Prostate gland (tissue), 2 donors: ENCODE measurements at regions not wholly inside any gene's neighbourhood (a gene's known extent, or its start where the extent isn't known, plus 50 kb on each side); places are given as distances from the start of the nearest gene placed in this dataset.

Experiments
- DNase-seq: peaks from one replicate; pipeline ENCODE4 v3.0.0-alpha.2; 2019; ENCODE audit warnings: low spot score
- H3K27ac ChIP-seq, 2 donors: fragments of 200-600 bp; sonication (generic); 2 replicates each; pipeline ENCODE4 v1.5.1; 2017 to 2019
- H3K27me3 ChIP-seq: fragments of 200-600 bp; sonication (generic); replicated peaks from 2 replicates; pipeline ENCODE4 v1.5.1; 2019; ENCODE audit not compliant: insufficient read depth
- H3K36me3 ChIP-seq, 2 donors: fragments of 200-600 bp; sonication (generic); 1 replicate in 1 of 2; 2 replicates in 1 of 2; pipeline versions ENCODE4 v1.5.1 to v1.8.1; 2017 to 2019
- H3K4me1 ChIP-seq: fragments of 200-600 bp; sonication (generic); replicated peaks from 2 replicates; pipeline ENCODE4 v1.5.1; 2019
- H3K4me3 ChIP-seq, 2 donors: fragments of 200-600 bp; sonication (generic); 2 replicates each; pipeline ENCODE4 v1.5.1; 2017 to 2019
- H3K9me3 ChIP-seq: fragments of 200-600 bp; sonication (generic); 2 replicates; pipeline ENCODE4 v1.5.1; 2017
- POLR2A ChIP-seq: fragments of 450-650 bp; IDR thresholded peaks from one replicate; pipeline ENCODE4 v1.6.1; 2016; ENCODE audit warnings: antibody characterized with exemption, mild to moderate bottlenecking
- POLR2AphosphoS5 ChIP-seq: sonication (generic); formaldehyde crosslinking; IDR thresholded peaks from one replicate; pipeline ENCODE4 v1.6.1; 2017; ENCODE audit warnings: antibody characterized with exemption
- WGBS: methylation state at CpG from one replicate; pipeline ENCODE4 v1.1.5; 2018; 5-methylcytosine and 5-hydroxymethylcytosine counted together
- intact Hi-C: fragments of 100-400 bp; cut with DNase I; formaldehyde crosslinking; loops from one replicate; pipeline ENCODE4 v1.14.2; 2022
- TF ChIP-seq, protein P1 (sequence below), 4 experiments: fragments of 200-600 bp in 2 of 4; fragments of 450-650 bp in 2 of 4; sonication (generic) in 2 of 4; IDR thresholded peaks; 1 replicate in 3 of 4; 2 replicates in 1 of 4; pipeline ENCODE4 v1.5.1; 2016 to 2019; ENCODE audit warnings: antibody characterized with exemption in 4 of 4, mild to moderate bottlenecking in 2 of 4, moderate library complexity in 2 of 4

DNA sequence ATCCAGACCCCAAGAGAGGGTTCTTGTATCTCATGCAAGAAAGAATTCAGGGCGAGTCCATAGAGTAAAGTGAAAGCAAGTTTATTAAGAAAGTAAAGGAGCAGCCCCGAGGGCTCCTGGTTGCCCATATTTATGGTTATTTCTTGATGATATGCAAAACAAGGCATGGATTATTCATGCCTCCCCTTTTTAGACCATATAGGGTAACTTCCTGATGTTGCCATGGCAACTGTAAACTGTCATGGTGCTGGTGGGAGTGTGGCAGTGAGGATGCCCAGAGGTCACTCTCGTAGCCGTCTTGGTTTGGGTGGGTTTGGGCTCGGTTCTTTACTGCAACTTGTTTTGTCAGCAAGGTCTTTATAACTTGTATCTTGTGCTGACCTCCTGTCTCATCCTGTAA lies 750.2 kb upstream of the FANCL start:
- intact Hi-C loops, result no loop called here
- 72% methylated on average over 5 of the region's 5 CpGs for WGBS
- H3K27me3 ChIP-seq, result no peaks in the 10 kb centered on the region
- no peak overlapping the region for H3K27ac ChIP-seq
- no peak for DNase-seq
- H3K9me3 ChIP-seq, result no peaks in the 10 kb centered on the region
- H3K4me3 ChIP-seq, result no peak overlapping the region
- TF ChIP-seq, protein P1, sequence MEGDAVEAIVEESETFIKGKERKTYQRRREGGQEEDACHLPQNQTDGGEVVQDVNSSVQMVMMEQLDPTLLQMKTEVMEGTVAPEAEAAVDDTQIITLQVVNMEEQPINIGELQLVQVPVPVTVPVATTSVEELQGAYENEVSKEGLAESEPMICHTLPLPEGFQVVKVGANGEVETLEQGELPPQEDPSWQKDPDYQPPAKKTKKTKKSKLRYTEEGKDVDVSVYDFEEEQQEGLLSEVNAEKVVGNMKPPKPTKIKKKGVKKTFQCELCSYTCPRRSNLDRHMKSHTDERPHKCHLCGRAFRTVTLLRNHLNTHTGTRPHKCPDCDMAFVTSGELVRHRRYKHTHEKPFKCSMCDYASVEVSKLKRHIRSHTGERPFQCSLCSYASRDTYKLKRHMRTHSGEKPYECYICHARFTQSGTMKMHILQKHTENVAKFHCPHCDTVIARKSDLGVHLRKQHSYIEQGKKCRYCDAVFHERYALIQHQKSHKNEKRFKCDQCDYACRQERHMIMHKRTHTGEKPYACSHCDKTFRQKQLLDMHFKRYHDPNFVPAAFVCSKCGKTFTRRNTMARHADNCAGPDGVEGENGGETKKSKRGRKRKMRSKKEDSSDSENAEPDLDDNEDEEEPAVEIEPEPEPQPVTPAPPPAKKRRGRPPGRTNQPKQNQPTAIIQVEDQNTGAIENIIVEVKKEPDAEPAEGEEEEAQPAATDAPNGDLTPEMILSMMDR (IDR thresholded peaks at IDR 0.05), result no peak
- no peak for TF ChIP-seq POLR2AphosphoS5
- no peaks in the 10 kb centered on the region for H3K4me1 ChIP-seq
- no peaks in the 10 kb centered on the region for H3K36me3 ChIP-seq

DNA sequence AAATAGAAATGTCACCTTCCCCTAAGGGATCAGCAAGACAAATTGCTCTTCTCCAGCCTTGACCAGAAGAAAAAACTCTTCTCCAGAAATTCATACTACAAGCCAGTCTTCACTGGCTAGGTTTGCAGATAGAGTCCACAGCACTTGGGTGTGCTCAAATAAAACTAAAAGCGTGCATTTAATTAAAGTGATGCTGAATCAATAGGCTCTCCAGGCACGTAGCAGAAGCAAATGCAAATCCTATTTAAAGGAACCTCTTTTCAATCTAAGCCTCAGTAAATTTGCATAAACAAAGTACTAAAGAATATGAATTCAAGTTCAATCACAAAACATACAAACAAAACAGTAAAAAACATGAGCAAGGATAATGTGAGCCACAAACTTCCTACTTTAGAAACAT lies 744.4 kb upstream of the FANCL start:
- DNase-seq, result no peak
- TF ChIP-seq, protein P1 (IDR thresholded peaks at IDR 0.05), result no peak
- TF ChIP-seq POLR2AphosphoS5 (no peak), POLR2A (no peak)
- intact Hi-C loops, result no loop called here
- no peak overlapping the region for H3K4me3 ChIP-seq
- no peaks in the 10 kb centered on the region for H3K36me3 ChIP-seq
- no peaks in the 10 kb centered on the region for H3K9me3 ChIP-seq
- H3K27me3 ChIP-seq, result no peaks in the 10 kb centered on the region
- no peaks in the 10 kb centered on the region for H3K4me1 ChIP-seq
- H3K27ac ChIP-seq, result no peak overlapping the region
- WGBS, result 82% methylated on average over 2 of the region's 2 CpGs

GRCh38 chr2:58984731-58985130 lies 743.6 kb upstream of the FANCL start:
- intact Hi-C loops, result no loop called here
- no peaks in the 10 kb centered on the region for H3K36me3 ChIP-seq
- H3K27me3 ChIP-seq, result no peaks in the 10 kb centered on the region
- no peak overlapping the region for H3K27ac ChIP-seq
- TF ChIP-seq POLR2A (no peak), POLR2AphosphoS5 (no peak)
- TF ChIP-seq, protein P1 (IDR thresholded peaks at IDR 0.05), result no peak
- H3K4me1 ChIP-seq, result no peaks in the 10 kb centered on the region
- 31% methylated on average over 1 of the region's 1 CpG for WGBS
- no peak for DNase-seq
- no peaks in the 10 kb centered on the region for H3K9me3 ChIP-seq
- H3K4me3 ChIP-seq, result no peak overlapping the region

GRCh38 chr2:58983111-58983510 lies 742.0 kb upstream of the FANCL start:
- intact Hi-C loops, result no loop called here
- WGBS, result 97% methylated on average over 4 of the region's 4 CpGs
- H3K4me3 ChIP-seq, result no peak overlapping the region

DNA sequence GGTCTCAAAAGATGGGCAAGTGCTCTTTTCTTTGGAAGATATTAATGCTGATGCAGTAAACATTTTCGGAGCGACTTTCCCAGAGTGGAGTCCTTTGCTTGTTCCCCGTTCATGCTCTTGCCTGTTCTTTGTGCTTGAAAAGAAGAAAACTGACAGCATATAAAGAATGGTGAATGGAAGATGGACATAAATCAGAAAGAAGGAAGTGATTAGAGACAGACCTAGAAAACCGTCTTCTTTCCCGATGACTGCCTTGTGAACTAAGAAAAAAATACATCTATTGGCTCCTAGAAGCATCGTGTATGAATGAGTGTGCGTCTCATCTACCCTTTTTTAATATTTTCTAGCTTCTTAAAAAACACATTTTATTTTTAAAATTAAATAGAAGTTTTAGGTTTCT lies 740.1 kb upstream of the FANCL start:
- 94% methylated on average over 7 of the region's 7 CpGs for WGBS
- no peak for DNase-seq
- no peaks in the 10 kb centered on the region for H3K36me3 ChIP-seq
- no peak overlapping the region for H3K4me3 ChIP-seq
- H3K27ac ChIP-seq, result no peak overlapping the region
- TF ChIP-seq POLR2AphosphoS5, result no peak
- TF ChIP-seq, protein P1 (IDR thresholded peaks at IDR 0.05), result no peak
- TF ChIP-seq POLR2A, result no peak
- no peaks in the 10 kb centered on the region for H3K9me3 ChIP-seq
- no peaks in the 10 kb centered on the region for H3K4me1 ChIP-seq
- intact Hi-C loops, result no loop called here
- H3K27me3 ChIP-seq, result no peaks in the 10 kb centered on the region

More at GRCh38 chr2:58983111-58983510, 742.0 kb upstream of the FANCL start:
- Histone ChIP-seq H3K27ac (no peak overlapping the region), H3K27me3 (no peaks in the 10 kb centered on the region), H3K4me1 (no peaks in the 10 kb centered on the region), H3K36me3 (no peaks in the 10 kb centered on the region), H3K9me3 (no peaks in the 10 kb centered on the region)
- TF ChIP-seq POLR2A (no peak), POLR2AphosphoS5 (no peak)
- TF ChIP-seq, protein P1 (IDR thresholded peaks at IDR 0.05), result no peak
- DNase-seq, result no peak
